C4-2B (cell line): ENCODE measurements at regions not wholly inside any gene's neighbourhood (a gene's known extent, or its start where the extent isn't known, plus 50 kb on each side); places are given as distances from the start of the nearest gene placed in this dataset.
A peak's percentile ranks its signal among the peaks of the same experiment; 100 is the strongest.

ENCODE experiments used
- H3K27ac ChIP-seq: fragments of 450-650 bp; 2 replicates; pipeline ENCODE4 v1.5.1; 2017
- CTCF ChIP-seq: fragments of 450-650 bp; conservative IDR thresholded peaks from 2 replicates; pipeline ENCODE4 v1.5.1; 2017; ENCODE audit warnings: mild to moderate bottlenecking
- ZFX ChIP-seq: fragments of 450-650 bp; IDR thresholded peaks from 2 replicates; pipeline ENCODE4 v1.6.1; 2017

- TF ChIP-seq CTCF, result no peak
- TF ChIP-seq ZFX, result no peak
- peak overlapping the region; percentile 91 for H3K27ac ChIP-seq
Observed at GRCh38 chr13:44312834-44313551, 60.6 kb upstream of the SERP2 start.

GRCh38 chr13:44313674-44314073 is 60.0 kb upstream of the SERP2 start:
- TF ChIP-seq ZFX (no peak), CTCF (no peak)
- peak overlapping the region; percentile 53; the same call in 1 of the 2 replicates for H3K27ac ChIP-seq

GRCh38 chr13:44314160-44314559 is 59.5 kb upstream of the SERP2 start:
- H3K27ac ChIP-seq, result peak overlapping the region; percentile 53; the same call in 1 of the 2 replicates

GRCh38 chr13:44317752-44318151 is 55.9 kb upstream of the SERP2 start:
- H3K27ac ChIP-seq, result peak overlapping the region; percentile 36; the same call in 1 of the 2 replicates
- TF ChIP-seq CTCF (no peak), ZFX (no peak)

- TF ChIP-seq ZFX, result no peak
- no peak for TF ChIP-seq CTCF
- peak overlapping the region; percentile 36; the same call in 1 of the 2 replicates for H3K27ac ChIP-seq
Observed at GRCh38 chr13:44318161-44318560, 55.5 kb upstream of the SERP2 start.

- no peak overlapping the region for H3K27ac ChIP-seq
- no peak for TF ChIP-seq ZFX
- TF ChIP-seq CTCF, result no peak
Observed at GRCh38 chr13:44320611-44321010, 53.0 kb upstream of the SERP2 start.

- TF ChIP-seq CTCF (no peak), ZFX (no peak)
- H3K27ac ChIP-seq, result no peak overlapping the region
Observed at GRCh38 chr13:44321961-44322360, 51.7 kb upstream of the SERP2 start.

GRCh38 chr13:44322928-44323327 is 50.7 kb upstream of the SERP2 start:
- no peak for TF ChIP-seq ZFX
- no peak for TF ChIP-seq CTCF
- peak overlapping the region; percentile 43 for H3K27ac ChIP-seq
